HepG2 (cell line): ENCODE measurements at regions not wholly inside any gene's neighbourhood (a gene's known extent, or its start where the extent isn't known, plus 50 kb on each side); places are given as distances from the start of the nearest gene placed in this dataset.

Experiments used
- BRCA1 ChIP-seq: sonication (generic); formaldehyde crosslinking; IDR thresholded peaks from 2 replicates; pipeline ENCODE4 v1.4.0; 2020; ENCODE audit warnings: missing genetic modification reagents
- FOXA3 ChIP-seq: IDR thresholded peaks from 2 replicates; pipeline ENCODE4 v1.6.1; 2016; ENCODE audit warnings: missing genetic modification reagents, missing compliant biosample characterization
- GTF3A ChIP-seq: sonication (generic); formaldehyde crosslinking; conservative IDR thresholded peaks from 2 replicates; pipeline ENCODE4 v1.4.0; 2020; ENCODE audit warnings: mild to moderate bottlenecking, missing genetic modification reagents
- HES4 ChIP-seq: sonication (generic); formaldehyde crosslinking; IDR thresholded peaks from 2 replicates; pipeline ENCODE4 v1.9.0; 2021; ENCODE audit warnings: mild to moderate bottlenecking, missing genetic modification reagents, borderline replicate concordance
- RXRA ChIP-seq: sonication (generic); formaldehyde crosslinking; IDR thresholded peaks from 2 replicates; pipeline ENCODE4 v1.5.1; 2020; ENCODE audit warnings: missing genetic modification reagents
- ZNF660 ChIP-seq: sonication (generic); formaldehyde crosslinking; IDR thresholded peaks from 2 replicates; pipeline ENCODE4 v1.5.1; 2020; ENCODE audit warnings: mild to moderate bottlenecking, low read depth, missing genetic modification reagents, borderline replicate concordance
- TF ChIP-seq, protein P1 (sequence below): sonication (generic); formaldehyde crosslinking; conservative IDR thresholded peaks from 2 replicates; pipeline ENCODE4 v1.8.1; 2023; ENCODE audit warnings: missing genetic modification reagents
- TF ChIP-seq, protein P2 (sequence below): sonication (generic); formaldehyde crosslinking; IDR thresholded peaks from 2 replicates; pipeline ENCODE4 v1.5.0; 2020; ENCODE audit warnings: mild to moderate bottlenecking, missing genetic modification reagents, moderate library complexity

DNA sequence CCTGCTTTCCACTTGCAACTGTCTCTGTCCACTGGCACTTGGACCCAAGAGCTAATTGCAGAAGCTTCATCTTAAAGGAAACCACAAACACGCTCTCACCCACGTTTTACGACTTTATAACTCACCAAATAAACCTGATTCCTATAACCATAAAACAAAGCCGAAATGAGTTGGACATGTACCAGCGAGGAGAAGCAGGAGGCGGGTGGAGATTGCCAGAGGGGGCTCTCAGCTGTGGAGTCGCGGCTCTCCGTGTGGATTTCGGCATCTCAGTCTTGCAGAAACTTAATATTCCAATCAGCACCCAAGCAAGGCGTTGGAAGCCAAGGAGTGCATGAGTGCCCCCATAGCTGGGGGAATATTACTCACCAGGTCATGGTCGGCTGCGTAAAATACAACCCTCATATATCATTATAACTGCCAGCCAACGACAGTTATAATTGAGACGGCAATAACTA is 483.6 kb downstream of the MN1 start:
- TF ChIP-seq ZNF660 (CRISPR knock-in tag), result no peak
- TF ChIP-seq BRCA1 (CRISPR knock-in tag), result no peak
- TF ChIP-seq, protein P1, sequence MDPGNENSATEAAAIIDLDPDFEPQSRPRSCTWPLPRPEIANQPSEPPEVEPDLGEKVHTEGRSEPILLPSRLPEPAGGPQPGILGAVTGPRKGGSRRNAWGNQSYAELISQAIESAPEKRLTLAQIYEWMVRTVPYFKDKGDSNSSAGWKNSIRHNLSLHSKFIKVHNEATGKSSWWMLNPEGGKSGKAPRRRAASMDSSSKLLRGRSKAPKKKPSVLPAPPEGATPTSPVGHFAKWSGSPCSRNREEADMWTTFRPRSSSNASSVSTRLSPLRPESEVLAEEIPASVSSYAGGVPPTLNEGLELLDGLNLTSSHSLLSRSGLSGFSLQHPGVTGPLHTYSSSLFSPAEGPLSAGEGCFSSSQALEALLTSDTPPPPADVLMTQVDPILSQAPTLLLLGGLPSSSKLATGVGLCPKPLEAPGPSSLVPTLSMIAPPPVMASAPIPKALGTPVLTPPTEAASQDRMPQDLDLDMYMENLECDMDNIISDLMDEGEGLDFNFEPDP, result no peak
- TF ChIP-seq GTF3A (CRISPR knock-in tag), result no peak
- TF ChIP-seq, protein P2, sequence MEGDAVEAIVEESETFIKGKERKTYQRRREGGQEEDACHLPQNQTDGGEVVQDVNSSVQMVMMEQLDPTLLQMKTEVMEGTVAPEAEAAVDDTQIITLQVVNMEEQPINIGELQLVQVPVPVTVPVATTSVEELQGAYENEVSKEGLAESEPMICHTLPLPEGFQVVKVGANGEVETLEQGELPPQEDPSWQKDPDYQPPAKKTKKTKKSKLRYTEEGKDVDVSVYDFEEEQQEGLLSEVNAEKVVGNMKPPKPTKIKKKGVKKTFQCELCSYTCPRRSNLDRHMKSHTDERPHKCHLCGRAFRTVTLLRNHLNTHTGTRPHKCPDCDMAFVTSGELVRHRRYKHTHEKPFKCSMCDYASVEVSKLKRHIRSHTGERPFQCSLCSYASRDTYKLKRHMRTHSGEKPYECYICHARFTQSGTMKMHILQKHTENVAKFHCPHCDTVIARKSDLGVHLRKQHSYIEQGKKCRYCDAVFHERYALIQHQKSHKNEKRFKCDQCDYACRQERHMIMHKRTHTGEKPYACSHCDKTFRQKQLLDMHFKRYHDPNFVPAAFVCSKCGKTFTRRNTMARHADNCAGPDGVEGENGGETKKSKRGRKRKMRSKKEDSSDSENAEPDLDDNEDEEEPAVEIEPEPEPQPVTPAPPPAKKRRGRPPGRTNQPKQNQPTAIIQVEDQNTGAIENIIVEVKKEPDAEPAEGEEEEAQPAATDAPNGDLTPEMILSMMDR, result no peak
- TF ChIP-seq FOXA3 (CRISPR knock-in tag), result no peak
- no peak for TF ChIP-seq RXRA
- no peak for TF ChIP-seq HES4 (CRISPR knock-in tag)
